Prostate gland (tissue), 2 donors: ENCODE measurements at regions not wholly inside any gene's neighbourhood (a gene's known extent, or its start where the extent isn't known, plus 50 kb on each side); places are given as distances from the start of the nearest gene placed in this dataset.

Source experiments
- DNase-seq: peaks from one replicate; pipeline ENCODE4 v3.0.0-alpha.2; 2019; ENCODE audit warnings: low spot score
- H3K27ac ChIP-seq, 2 donors: fragments of 200-600 bp; sonication (generic); 2 replicates each; pipeline ENCODE4 v1.5.1; 2017 to 2019
- H3K27me3 ChIP-seq: fragments of 200-600 bp; sonication (generic); replicated peaks from 2 replicates; pipeline ENCODE4 v1.5.1; 2019; ENCODE audit not compliant: insufficient read depth
- H3K36me3 ChIP-seq, 2 donors: fragments of 200-600 bp; sonication (generic); 1 replicate in 1 of 2; 2 replicates in 1 of 2; pipeline versions ENCODE4 v1.5.1 to v1.8.1; 2017 to 2019
- H3K4me1 ChIP-seq: fragments of 200-600 bp; sonication (generic); replicated peaks from 2 replicates; pipeline ENCODE4 v1.5.1; 2019
- H3K4me3 ChIP-seq, 2 donors: fragments of 200-600 bp; sonication (generic); 2 replicates each; pipeline ENCODE4 v1.5.1; 2017 to 2019
- H3K9me3 ChIP-seq: fragments of 200-600 bp; sonication (generic); 2 replicates; pipeline ENCODE4 v1.5.1; 2017
- CTCF ChIP-seq, 4 experiments: fragments of 200-600 bp in 2 of 4; fragments of 450-650 bp in 2 of 4; sonication (generic) in 2 of 4; IDR thresholded peaks; 1 replicate in 3 of 4; 2 replicates in 1 of 4; pipeline ENCODE4 v1.5.1; 2016 to 2019; ENCODE audit warnings: antibody characterized with exemption in 4 of 4, mild to moderate bottlenecking in 2 of 4, moderate library complexity in 2 of 4
- POLR2A ChIP-seq: fragments of 450-650 bp; IDR thresholded peaks from one replicate; pipeline ENCODE4 v1.6.1; 2016; ENCODE audit warnings: antibody characterized with exemption, mild to moderate bottlenecking
- POLR2AphosphoS5 ChIP-seq: sonication (generic); formaldehyde crosslinking; IDR thresholded peaks from one replicate; pipeline ENCODE4 v1.6.1; 2017; ENCODE audit warnings: antibody characterized with exemption
- WGBS: methylation state at CpG from one replicate; pipeline ENCODE4 v1.1.5; 2018; 5-methylcytosine and 5-hydroxymethylcytosine counted together
- intact Hi-C: fragments of 100-400 bp; cut with DNase I; formaldehyde crosslinking; loops from one replicate; pipeline ENCODE4 v1.14.2; 2022

GRCh38 chr9:86586144-86586494, 231.9 kb upstream of the TUT7 start:
- Histone ChIP-seq H3K27me3 (no peaks in the 10 kb centered on the region), H3K9me3 (no peaks in the 10 kb centered on the region), H3K36me3 (no peaks in the 10 kb centered on the region), H3K27ac (peak overlapping the region; percentile 60 to 63), H3K4me1 (no peaks in the 10 kb centered on the region), H3K4me3 (peak overlapping the region in 1 of 2 donors; percentile 15)
- TF ChIP-seq POLR2A: no peak
- no peak for TF ChIP-seq CTCF (IDR thresholded peaks at IDR 0.05)
- no peak for TF ChIP-seq POLR2AphosphoS5
- no peak for DNase-seq
- intact Hi-C loops: no loop called here

GRCh38 chr9:86585422-86586143, 231.4 kb upstream of the TUT7 start:
- Histone ChIP-seq H3K27ac (peak overlapping the region; percentile 60 to 63), H3K9me3 (no peaks in the 10 kb centered on the region), H3K4me1 (no peaks in the 10 kb centered on the region), H3K27me3 (no peaks in the 10 kb centered on the region), H3K4me3 (peak overlapping the region in 1 of 2 donors; percentile 15), H3K36me3 (no peaks in the 10 kb centered on the region)
- peak; percentile 23 for TF ChIP-seq POLR2AphosphoS5
- no peak for TF ChIP-seq POLR2A
- DNase-seq: peak; percentile 14
- intact Hi-C loops: no loop called here
- WGBS: 23% methylated on average over 7 of the region's 7 CpGs

- Histone ChIP-seq H3K27ac (no peak overlapping the region), H3K36me3 (no peaks in the 10 kb centered on the region), H3K4me1 (no peaks in the 10 kb centered on the region), H3K9me3 (no peaks in the 10 kb centered on the region), H3K4me3 (no peak overlapping the region), H3K27me3 (no peaks in the 10 kb centered on the region)
- TF ChIP-seq CTCF (IDR thresholded peaks at IDR 0.05) (no peak), POLR2AphosphoS5 (no peak), POLR2A (no peak)
- intact Hi-C loops: no loop called here
- WGBS: 86% methylated on average over 6 of the region's 6 CpGs
- DNase-seq: no peak
These were observed 226.5 kb upstream of the TUT7 start for GRCh38 chr9:86580688-86581087.

GRCh38 chr9:86578722-86579121, 224.5 kb upstream of the TUT7 start:
- WGBS: 95% methylated on average over 3 of the region's 3 CpGs
- no peak for DNase-seq
- TF ChIP-seq CTCF (IDR thresholded peaks at IDR 0.05): no peak
- TF ChIP-seq POLR2A: no peak
- TF ChIP-seq POLR2AphosphoS5: no peak
- intact Hi-C loops: no loop called here
- Histone ChIP-seq H3K36me3 (no peaks in the 10 kb centered on the region), H3K27ac (no peak overlapping the region), H3K4me3 (no peak overlapping the region), H3K27me3 (no peaks in the 10 kb centered on the region), H3K4me1 (no peaks in the 10 kb centered on the region), H3K9me3 (no peaks in the 10 kb centered on the region)

GRCh38 chr9:86577420-86578333, 223.5 kb upstream of the TUT7 start:
- no peaks in the 10 kb centered on the region for H3K27me3 ChIP-seq
- no peak overlapping the region for H3K27ac ChIP-seq
- WGBS: 89% methylated on average over 30 of the region's 30 CpGs
- intact Hi-C loops: no loop called here
- H3K4me1 ChIP-seq: no peaks in the 10 kb centered on the region
- H3K4me3 ChIP-seq: no peak overlapping the region
- no peak for DNase-seq
- no peak for TF ChIP-seq POLR2A
- no peak for TF ChIP-seq POLR2AphosphoS5
- no peak for TF ChIP-seq CTCF (IDR thresholded peaks at IDR 0.05)
- H3K36me3 ChIP-seq: no peaks in the 10 kb centered on the region
- no peaks in the 10 kb centered on the region for H3K9me3 ChIP-seq
